ENCODE measurements at regions not wholly inside any gene's neighbourhood (a gene's known extent, or its start where the extent isn't known, plus 50 kb on each side); places are given as distances from the start of the nearest gene placed in this dataset.
A peak's percentile ranks its signal among the peaks of the same experiment; 100 is the strongest.

DNA sequence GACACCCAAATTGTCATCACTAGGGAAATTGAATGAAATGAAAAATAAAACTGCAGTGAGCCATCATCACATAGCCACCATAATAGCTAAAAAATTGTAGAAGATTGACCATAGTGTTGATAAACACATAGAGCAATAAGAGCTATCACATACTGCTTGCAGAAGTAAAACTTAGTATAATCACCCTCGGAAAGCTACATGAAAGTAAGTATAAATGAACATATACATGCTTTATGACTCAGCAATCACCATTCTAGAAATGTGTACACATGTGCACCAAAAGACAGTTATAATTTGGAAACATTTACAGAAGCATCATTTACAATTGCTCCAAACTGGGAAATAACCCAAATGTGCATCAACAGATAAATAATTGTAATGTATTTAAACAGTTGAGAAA is 153.1 kb upstream of the LRRC7 start:
- Mint-ChIP-seq H3K9me3 (ENCODE audit: unreplicated experiment) (peaks cover 10% of the 10 kb centered on the region), H3K4me3 (ENCODE audit: unreplicated experiment) (no peak overlapping the region), H3K27me3 (ENCODE audit: insufficient read depth, unreplicated experiment) (no peaks in the 10 kb centered on the region), H3K4me1 (ENCODE audit: low read depth, unreplicated experiment) (no peaks in the 10 kb centered on the region), H3K36me3 (ENCODE audit: insufficient read depth, unreplicated experiment) (no peaks in the 10 kb centered on the region), H3K27ac (ENCODE audit: unreplicated experiment) (no peak overlapping the region)
- H3K9me3 ChIP-seq: no peaks in the 10 kb centered on the region
- no peak overlapping the region for H3K4me3 ChIP-seq (ENCODE audit: low read depth, low read length)
- no peaks in the 10 kb centered on the region for H3K36me3 ChIP-seq (ENCODE audit: control insufficient read depth, insufficient read depth, low read length)
- intact Hi-C loops (cut with micrococcal nuclease; ENCODE audit: unreplicated experiment): no loop called here
- H3K27me3 ChIP-seq (replicated peaks; ENCODE audit: control insufficient read depth, insufficient read depth, low read length): no peaks in the 10 kb centered on the region
- no TSS peak for BruUV-seq (replicated peaks)
- no peak for TF ChIP-seq CTCF (IDR thresholded peaks at IDR 0.05; ENCODE audit: insufficient read depth in 1 of 2, low read depth in 1 of 2, low read length in 1 of 2, severe bottlenecking in 1 of 2, unreplicated experiment in 1 of 2)
- DNase-seq: no peak
- ChIA-PET CTCF (no interaction called here), POLR2A (no interaction called here)
- H3K4me1 ChIP-seq: peaks cover 31% of the 10 kb centered on the region

- peaks cover 22% of the 10 kb centered on the region for H3K4me1 ChIP-seq
- no peaks in the 10 kb centered on the region for H3K36me3 Mint-ChIP-seq (ENCODE audit: insufficient read depth, unreplicated experiment)
- TF ChIP-seq CTCF (IDR thresholded peaks at IDR 0.05; ENCODE audit: insufficient read depth in 1 of 2, low read depth in 1 of 2, low read length in 1 of 2, severe bottlenecking in 1 of 2, unreplicated experiment in 1 of 2): no peak
- H3K27ac Mint-ChIP-seq (ENCODE audit: unreplicated experiment): no peak overlapping the region
- H3K4me1 Mint-ChIP-seq (ENCODE audit: low read depth, unreplicated experiment): no peaks in the 10 kb centered on the region
- intact Hi-C loops (cut with micrococcal nuclease; ENCODE audit: unreplicated experiment): no loop called here
- H3K27me3 ChIP-seq (replicated peaks; ENCODE audit: control insufficient read depth, insufficient read depth, low read length): no peaks in the 10 kb centered on the region
- H3K4me3 ChIP-seq (ENCODE audit: low read depth, low read length): no peak overlapping the region
- ChIA-PET POLR2A (no interaction called here), CTCF (interaction anchor here (0.5 kb wide), 1 partner anchor 242 kb away, joined by 3 read pairs; no protein-coding TSS in a partner anchor)
- H3K27me3 Mint-ChIP-seq (ENCODE audit: insufficient read depth, unreplicated experiment): no peaks in the 10 kb centered on the region
- no peaks in the 10 kb centered on the region for H3K36me3 ChIP-seq (ENCODE audit: control insufficient read depth, insufficient read depth, low read length)
- DNase-seq: no peak
- no peaks in the 10 kb centered on the region for H3K9me3 ChIP-seq
- H3K9me3 Mint-ChIP-seq (ENCODE audit: unreplicated experiment): peaks cover 10% of the 10 kb centered on the region
- no peak overlapping the region for H3K4me3 Mint-ChIP-seq (ENCODE audit: unreplicated experiment)
- BruUV-seq (replicated peaks): no TSS peak
These were observed 146.4 kb upstream of the LRRC7 start for GRCh38 chr1:69421286-69421685.

DNA sequence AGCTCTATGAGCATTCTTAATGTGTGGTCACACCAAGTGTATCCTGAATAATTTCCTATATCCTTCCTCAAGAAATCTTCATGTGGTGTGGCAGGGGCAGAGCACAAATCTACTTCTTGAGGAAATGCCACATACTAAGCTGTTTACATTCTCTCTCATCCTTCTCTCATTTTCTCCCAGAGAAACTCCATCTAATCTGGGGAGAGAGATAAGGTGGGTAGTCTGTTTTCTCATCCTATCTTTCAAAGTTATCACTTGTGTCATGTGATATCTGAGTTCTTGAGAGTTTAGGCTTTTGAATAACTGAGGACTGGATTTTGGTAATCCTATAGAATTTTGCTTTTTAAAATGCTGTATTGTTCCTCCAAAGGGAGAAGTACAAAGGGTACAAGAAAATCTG is 141.9 kb upstream of the LRRC7 start:
- TF ChIP-seq CTCF (IDR thresholded peaks at IDR 0.05; ENCODE audit: insufficient read depth in 1 of 2, low read depth in 1 of 2, low read length in 1 of 2, severe bottlenecking in 1 of 2, unreplicated experiment in 1 of 2): no peak
- Mint-ChIP-seq H3K4me3 (ENCODE audit: unreplicated experiment) (no peak overlapping the region), H3K27me3 (ENCODE audit: insufficient read depth, unreplicated experiment) (no peaks in the 10 kb centered on the region), H3K27ac (ENCODE audit: unreplicated experiment) (no peak overlapping the region), H3K4me1 (ENCODE audit: low read depth, unreplicated experiment) (peaks cover 13% of the 10 kb centered on the region), H3K36me3 (ENCODE audit: insufficient read depth, unreplicated experiment) (no peaks in the 10 kb centered on the region), H3K9me3 (ENCODE audit: unreplicated experiment) (no peaks in the 10 kb centered on the region)
- ChIA-PET CTCF (interaction anchor here (0.9 kb wide), 1 partner anchor 14 kb away, joined by 3 read pairs; no protein-coding TSS in a partner anchor), POLR2A (no interaction called here)
- no peaks in the 10 kb centered on the region for H3K9me3 ChIP-seq
- DNase-seq: peak in 1 of 2 experiments; percentile 8
- no peaks in the 10 kb centered on the region for H3K36me3 ChIP-seq (ENCODE audit: control insufficient read depth, insufficient read depth, low read length)
- intact Hi-C loops (cut with micrococcal nuclease; ENCODE audit: unreplicated experiment): loop anchor here (1.0 to 5.0 kb wide), 3 partner anchors 15 to 141 kb away; partner anchors contain the start of gene LRRC7
- peaks cover 54% of the 10 kb centered on the region for H3K4me1 ChIP-seq
- BruUV-seq (replicated peaks): no TSS peak
- H3K4me3 ChIP-seq (ENCODE audit: low read depth, low read length): no peak overlapping the region
- H3K27me3 ChIP-seq (replicated peaks; ENCODE audit: control insufficient read depth, insufficient read depth, low read length): no peaks in the 10 kb centered on the region
